DMS114 treated with DMSO at 0.1 percent for 48 hours (cell line): ENCODE measurements at regions not wholly inside any gene's neighbourhood (a gene's known extent, or its start where the extent isn't known, plus 50 kb on each side); places are given as distances from the start of the nearest gene placed in this dataset.
"Not testable (repeated sequence)": the region's sequence is repeated elsewhere in the genome, so short reads cannot be mapped to it uniquely, and the experiment has no call there.

ENCODE experiments used
- DNase-seq: peaks from one replicate; lab custom pipeline; 2025; ENCODE audit not compliant: unreplicated experiment; lab: John Stamatoyannopoulos, UW

DNA sequence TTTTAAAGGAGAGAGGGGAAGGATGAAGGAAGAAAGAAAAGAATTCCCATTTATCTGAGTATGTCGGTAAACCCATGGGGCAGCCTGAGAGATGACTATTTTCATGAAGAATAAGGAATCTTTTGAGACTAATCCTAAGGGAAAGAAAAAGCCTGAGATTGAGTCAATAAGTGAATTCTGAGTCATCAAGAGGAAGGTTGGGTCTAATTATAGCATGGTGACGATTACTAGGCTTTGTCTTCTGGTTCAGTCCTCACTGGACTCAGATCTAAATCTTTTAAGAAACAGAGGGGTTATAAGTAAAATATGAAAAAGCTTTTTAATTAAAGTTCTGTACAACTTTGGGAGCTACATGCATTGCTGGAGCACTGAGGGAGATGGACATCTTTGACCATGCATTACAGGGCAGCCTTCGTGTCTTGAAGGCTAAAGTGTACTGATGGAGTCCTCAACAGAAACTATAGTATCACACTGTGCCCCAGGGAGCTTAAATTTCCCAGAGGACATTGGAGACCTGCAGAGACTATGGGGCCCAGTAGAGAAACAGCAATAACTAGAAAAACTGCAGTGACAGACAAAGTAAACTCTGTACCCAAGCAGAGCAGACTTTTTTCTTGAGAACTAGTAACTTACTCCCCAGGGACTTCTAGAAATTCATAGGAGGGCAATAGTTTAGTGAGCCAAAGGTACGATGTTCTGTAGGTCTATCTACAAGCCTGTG, 260.9 kb downstream of the RAD51AP2 start:
- DNase-seq = no peak

DNA sequence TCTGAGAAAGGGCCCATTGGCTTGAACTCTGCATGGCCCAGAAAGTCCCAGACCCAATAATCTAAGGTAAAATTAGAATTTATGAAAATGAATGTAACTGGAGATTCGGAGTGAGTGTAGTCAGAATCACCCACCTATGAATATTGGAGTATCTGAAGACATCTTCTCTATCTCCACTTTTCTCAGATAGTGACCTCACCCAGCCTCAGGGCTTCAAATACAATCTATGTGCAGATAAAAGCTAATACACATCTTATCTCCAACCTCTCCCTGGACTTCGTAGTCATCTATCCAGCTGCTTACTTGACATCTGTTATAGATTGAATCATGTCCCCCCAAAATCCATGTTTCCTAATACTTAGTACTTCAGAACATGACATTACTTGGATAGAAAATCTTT, 263.2 kb downstream of the RAD51AP2 start:
- DNase-seq = no peak

DNA sequence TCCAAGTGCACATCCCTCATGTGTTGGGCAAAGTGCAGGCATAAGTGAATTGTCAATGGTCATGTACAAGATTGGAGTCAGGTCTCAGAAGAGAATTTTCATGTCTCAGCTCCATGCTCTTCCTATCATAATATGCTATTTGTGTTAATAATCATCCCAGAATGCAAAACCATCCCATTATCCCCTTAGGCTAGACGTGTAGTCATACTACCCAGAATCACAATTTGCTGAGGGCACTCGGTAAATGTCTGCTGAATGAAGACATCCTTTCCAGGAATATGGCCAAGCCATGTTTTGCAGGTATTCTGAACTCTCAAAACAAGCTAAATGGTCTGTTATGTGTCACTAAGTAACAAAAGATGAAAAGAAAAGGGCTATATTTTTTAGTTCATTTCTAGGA, 263.8 kb downstream of the RAD51AP2 start:
- no peak for DNase-seq

DNA sequence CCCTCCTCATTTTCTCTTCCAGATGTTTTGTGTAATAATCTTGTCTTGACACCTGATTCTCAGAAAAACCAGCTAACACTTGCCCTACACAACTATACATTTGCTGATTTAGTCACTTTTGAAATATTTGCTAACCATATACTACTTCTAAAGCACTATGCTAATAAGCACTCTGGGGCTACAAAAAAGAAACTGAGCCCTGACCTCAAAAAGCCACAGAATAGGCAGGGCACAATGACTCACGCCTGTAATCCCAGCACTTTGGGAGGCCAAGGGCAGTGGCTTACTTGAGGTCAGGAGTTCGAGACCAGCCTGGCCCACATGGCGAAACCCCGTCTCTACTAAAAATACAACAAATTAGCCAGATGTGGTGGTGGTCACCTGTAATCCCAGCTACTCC, 266.0 kb downstream of the RAD51AP2 start:
- no peak for DNase-seq

DNA sequence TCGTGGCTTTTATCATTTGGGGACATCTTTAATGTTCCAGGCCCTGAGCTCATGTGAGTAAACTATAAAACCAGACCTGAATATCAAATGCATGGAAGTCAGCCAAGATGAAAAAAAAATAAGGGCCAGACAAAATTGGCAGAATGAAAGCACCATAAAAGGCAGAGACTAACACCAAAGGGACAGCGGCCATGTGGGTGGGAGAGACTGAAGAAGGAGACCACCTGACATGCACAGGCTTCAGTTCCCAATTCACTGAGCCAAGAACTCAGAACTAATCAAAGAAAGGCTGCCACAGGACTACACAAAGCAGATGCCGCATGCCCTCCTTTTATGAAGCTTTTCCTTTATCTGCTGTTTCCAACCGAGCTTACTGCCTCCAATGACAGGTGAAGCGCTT, 267.1 kb downstream of the RAD51AP2 start:
- DNase-seq = no peak

DNA sequence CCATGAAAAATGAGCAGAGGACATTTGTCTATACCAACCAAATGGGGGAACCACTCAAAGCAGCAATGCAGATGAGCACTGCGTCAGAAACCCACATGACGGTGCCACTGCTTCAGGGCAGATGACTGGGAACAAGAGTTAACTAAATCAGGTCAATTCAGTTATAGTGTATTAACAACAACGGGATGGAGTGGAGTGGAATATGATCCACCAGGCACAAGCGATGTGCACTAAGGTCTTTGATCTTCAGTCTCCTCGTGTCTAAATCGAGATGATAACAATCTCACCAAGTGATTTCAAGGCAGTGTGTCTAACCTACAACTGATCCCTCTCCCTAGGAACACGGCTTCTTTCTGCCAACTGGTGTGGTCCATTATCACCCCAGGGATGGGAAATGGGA, 269.0 kb downstream of the RAD51AP2 start:
- no peak for DNase-seq

DNA sequence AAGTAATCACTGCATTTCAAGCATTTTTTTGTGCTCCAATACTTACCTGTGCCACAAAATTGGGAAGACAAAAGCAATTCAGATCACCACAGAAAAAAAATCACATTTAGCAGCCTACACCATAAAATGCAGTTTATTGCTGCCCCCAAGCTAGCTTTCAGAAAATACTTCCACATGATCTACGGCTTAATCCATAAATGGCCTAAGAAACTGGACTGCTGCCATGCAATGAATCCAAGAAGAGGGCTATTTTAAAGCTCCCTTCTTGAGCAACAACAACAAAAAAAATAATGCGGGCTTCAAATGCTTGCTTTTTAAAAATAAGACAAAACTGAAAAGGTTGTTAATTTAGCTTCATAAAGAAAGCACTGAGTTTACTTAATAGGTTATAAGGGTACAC, 272.3 kb downstream of the RAD51AP2 start:
- DNase-seq = no peak

DNA sequence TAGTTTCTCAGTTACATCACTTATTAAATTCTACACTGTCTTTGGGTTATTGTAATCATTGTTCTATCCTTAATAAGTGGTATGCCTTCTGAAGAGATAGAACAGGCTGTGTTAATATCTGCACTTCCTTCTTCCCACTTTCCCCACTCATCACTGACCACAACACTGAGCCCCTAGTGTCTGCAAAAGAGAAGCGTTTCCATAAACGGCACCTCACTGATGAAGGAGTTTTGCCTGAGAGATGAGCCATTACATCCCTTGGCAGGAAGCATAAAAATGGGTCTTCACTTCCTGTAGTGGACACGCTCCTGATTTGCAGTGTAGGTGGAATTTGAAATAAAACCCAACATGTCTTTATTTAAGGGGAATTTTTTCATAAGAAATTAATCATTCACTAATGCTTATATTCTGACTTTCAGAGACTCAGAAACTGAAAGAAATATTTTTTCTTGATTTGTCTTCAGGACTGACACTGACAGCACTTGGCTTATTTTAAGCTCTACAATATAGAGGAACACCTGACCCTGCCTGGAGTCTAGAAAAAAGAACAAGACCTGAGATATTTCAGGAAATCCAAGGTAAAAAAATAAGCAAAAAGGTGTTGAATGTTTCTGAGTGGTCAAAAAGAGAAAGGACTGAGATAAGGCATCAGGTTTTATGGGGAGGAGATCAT, 275.3 kb downstream of the RAD51AP2 start:
- DNase-seq = no peak

DNA sequence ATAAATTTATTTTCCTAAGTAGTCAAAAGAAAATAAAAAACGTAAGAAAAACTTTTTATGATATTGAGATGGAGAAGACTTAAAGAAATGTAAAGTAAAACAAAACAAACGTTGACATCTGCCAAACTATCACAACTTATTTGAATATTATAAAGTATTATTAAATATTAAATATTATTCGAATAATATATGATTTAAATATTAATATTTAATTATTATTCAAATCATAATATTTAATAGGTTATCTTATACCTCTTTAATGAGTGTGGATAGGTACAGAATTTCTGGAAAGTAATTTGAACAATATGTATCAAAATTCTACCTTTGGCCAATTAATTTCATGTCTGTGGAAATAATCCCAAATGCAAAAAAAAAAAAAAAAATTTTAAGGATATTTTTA, 278.7 kb downstream of the RAD51AP2 start:
- DNase-seq = no peak

DNA sequence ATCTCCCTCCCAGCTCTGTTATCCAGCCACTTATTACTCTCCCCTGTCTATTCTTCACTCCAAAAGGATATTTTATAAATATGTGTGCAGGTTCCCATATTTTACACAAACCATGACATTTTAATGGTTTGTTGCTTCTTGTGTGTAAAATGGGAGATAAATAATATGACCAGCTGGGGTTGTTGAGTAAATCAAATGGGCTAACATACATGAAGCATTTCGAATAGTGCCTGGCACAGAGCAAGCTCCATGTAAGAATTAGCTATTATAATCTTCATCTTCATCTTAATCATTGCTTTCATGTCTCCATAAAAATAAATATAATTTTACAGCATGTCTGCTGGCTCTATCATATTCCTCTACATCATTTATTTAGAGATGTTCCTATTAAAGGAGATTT, 283.1 kb downstream of the RAD51AP2 start:
- DNase-seq = no peak

DNA sequence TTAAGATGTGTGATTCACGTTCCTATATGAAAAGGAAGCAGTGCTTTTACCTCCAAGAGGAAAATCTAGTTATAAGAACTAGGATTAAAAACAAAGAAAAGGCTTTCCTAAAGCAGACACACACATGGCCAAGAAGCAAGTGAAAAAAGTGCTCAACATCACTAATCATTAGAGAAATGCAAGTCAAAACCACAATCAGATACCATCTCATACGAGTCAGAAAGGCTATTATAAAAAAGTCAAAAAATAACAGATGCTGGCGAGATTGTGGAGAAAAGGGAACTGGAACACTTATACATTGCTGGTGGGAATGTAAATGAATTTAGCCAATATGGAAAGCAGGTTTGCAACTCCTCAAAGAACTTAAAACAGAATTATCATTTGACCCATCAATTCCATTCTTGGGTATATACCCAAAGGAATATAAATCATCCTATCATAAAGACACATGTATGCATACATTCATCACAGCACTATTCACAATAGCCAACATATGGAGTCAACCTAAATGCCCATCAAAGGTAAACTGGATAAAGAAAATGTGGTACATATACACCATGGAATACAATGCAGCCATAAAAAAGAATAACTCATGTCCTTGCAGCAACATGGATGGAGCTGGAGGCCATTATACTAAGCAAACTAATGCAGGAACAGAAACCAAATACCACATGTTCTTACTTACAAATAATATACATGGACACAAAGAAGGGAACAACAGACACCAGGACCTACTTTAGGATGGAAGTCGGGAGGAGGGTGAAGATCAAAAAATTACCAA, 285.3 kb downstream of the RAD51AP2 start:
- no peak for DNase-seq

DNA sequence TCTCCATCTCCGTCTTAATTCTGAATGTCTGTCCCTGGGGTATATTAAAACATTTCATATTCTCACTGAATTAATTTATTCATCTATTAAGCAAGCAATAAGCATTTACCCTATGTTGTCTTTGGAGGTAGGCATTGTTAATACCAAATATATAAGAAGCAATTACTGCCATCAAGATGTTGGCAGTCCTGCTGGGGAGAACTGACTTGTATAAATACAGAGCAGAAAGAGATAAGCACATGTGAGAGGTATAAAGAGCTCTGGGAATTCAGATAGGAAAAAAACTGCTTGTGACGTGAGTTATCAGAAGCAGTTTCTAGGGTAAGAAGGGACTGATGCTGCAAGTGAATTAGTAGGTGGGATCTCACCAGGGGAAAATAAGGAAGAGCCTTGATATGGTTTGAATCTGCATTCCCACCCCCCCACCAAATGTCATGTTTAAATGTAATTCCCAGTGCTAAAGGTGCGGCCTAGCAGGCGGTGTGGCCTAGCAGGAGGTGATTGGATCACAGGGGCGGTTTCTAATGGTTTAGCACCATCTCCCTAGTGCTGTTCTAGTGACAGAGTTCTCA, 286.8 kb downstream of the RAD51AP2 start:
- DNase-seq = no peak

DNA sequence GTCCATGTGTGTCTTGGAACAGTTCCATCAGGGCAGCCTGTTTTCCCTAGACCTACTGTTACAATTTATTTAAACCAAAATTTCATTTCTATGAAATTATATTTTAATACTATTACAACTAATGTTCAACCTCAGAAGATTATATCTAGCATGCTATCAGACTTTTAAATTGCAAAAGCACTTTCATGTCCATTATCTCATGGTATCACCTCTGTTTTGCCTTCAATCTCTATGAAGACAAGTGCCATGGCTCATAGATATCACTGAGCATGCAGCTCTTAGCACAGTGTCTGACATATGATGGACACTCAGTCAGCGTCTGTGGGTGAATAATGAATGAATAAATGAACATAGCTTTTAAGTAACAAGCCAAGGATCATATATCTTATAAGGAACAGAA, 288.8 kb downstream of the RAD51AP2 start:
- no peak for DNase-seq

DNA sequence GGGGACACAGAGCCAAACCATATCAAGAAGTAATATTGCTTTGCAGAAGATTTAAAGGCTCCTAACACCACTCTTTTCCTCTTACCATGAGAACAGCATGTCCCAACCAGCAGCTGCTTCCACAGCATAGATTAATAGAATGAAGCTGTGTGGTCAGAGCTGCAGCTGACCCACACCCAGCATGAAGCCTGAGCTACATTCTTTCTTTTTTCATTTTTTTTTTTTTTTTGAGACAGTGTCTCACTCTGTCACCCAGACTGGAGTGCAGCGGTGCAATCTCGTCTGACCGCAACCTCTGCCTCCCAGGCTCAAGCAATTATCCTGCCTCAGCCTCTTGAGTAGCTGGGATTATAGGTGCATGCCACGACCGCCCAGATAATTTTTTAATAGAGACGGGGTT, 289.8 kb downstream of the RAD51AP2 start:
- DNase-seq = no peak

DNA sequence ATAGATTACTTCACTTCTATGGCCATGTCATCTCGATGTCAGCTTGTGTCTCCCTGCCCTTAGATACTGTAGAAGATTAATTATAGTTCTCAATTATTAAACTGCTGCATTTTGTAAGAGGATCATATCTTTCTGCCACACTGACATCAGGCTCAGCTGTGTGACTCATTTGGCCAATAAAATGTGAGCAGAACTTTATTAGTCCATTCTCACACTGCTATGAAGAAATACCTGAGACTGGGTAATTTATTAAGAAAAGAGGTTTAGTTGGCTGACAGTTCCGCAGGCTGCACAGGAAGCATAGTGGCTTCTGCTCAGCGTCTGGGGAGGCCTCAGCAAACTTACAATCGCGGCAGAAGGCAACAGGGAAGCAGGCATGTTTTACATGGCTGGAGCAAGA, 290.4 kb downstream of the RAD51AP2 start:
- no peak for DNase-seq

DNA sequence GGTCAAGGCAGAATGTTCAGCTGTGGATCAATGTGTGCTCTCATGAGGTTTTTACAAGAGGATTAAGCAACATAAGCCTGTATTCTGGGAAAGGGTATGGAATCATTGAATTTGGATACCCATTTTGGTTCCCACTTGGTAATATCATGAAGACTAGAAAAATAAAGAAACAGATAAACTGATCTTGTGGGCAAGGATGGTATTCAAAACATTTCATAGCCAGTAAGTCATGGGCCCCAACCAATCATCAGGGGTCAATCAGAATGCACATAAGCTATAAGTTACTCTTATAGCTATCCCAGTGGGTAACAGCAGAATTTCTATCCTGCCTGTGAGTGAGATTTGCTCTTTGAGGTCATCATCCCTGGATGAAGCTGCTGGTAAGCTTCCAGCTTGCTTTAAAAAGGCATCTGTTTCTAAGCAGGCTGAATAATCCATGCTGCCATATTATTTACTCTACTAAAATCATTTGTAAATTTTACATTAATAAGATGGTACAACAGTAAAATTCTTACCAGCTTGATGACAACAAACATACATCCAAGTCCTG, 291.2 kb downstream of the RAD51AP2 start:
- no peak for DNase-seq

DNA sequence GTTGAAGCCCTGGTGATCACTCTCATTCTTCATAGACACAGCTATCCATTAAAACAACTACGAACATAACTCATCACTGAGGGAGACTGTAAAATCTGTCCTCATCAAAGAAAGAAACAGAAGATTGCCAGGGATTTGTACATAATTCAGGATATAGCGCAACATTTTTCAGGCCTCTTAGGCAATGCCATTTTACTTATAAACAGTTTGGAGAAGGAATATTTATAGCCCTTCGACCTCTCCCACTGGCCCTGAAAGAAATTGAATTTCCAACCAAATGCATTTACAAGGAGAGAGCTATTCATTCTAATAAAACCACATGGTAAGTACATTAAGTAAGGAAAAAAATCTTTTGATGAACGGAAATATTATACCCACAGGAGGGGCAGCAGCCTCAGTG, 295.0 kb downstream of the RAD51AP2 start:
- DNase-seq = no peak

DNA sequence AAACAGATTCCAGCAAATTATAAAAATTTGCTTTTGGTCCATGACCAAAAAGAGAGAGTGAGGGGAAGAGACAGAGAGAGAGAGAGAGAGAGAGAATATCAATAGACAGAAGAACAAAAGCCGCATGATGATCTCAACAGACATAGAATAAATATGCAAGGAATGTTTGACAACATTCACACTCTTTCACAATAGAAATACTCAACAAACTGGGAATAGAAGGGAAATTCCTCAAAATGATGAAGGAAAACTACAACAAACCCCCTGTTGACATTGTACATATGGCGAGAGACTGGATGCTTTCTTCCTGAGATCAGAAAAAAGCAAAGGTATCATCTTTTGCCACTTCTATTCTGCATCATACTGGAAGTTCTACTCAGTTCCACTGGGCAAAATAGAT, 309.7 kb downstream of the RAD51AP2 start:
- DNase-seq = no peak

DNA sequence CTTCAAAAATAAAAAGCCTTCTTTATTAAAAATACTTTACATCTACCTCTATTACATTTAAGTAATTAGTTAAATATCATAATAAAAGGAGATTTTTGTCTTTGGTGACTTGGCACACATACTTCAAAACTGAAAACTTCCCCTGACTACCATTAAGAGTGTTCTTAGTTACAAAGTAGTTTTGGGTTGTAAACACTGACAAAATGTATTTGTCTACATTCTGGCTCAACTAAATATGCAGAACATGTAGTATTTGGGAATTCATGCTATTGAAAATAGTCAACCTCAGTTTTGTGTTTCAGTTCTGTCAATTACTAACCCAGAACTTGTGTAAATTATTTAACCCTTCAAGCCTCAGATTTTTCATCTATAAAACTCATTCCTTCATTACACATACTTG, 311.5 kb downstream of the RAD51AP2 start:
- DNase-seq = no peak

DNA sequence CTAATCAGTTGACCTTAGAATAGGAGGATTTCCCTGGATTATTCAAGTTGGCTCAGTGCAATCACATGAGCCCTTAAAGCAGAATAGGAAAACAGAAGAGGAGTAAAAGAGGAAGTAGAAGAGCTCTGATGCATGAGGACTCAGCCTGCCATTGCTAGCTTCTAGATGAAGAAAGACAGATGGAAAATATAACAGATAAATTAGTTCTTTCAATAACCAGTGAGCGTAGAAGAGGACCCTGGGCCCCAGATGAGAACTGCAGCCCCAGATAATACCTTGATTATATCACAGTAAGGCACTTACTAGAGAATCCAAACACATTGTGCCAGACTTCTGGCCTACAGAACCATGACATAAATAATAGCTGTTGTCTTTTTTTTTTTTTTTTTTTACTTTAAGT, 314.0 kb downstream of the RAD51AP2 start:
- DNase-seq = not testable (repeated sequence)

DNA sequence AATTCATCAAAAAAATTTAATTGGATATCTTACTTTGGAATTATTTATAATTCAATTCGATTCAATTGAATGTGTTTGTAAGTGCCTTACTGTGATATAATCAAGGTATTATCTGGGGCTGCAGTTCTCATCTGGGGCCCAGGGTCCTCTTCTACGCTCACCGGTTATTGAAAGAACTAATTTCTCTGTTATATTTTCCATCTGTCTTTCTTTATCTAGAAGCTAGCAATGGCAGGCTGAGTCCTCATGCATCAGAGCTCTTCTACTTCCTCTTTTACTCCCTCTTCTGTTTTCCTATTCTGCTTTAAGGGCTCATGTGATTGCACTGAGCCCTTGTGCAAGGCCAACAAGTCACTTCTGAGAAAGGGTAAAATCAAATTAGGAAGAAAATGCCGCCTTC, 315.6 kb downstream of the RAD51AP2 start:
- not testable (repeated sequence) for DNase-seq

DNA sequence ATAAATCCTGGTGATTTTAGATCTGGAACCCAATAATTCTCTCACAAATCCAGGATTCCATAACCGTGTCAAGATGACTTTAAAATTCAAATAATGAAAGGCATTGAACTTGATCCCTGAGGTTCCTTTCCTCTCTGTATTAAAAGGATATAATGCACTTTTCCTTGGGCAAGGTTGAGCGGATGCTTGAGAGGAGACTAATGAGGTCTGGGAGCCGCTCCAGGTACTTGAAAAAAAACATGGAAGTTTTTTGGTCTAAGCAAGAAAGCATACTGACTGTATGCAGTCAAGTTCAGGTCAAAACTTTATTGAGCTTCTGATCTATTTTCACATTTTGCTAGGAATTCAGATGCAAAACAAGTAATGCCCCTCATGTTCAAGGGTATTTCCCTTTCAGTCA, 318.5 kb downstream of the RAD51AP2 start:
- DNase-seq = no peak
